COR-L47 (cell line): ENCODE measurements at regions not wholly inside any gene's neighbourhood (a gene's known extent, or its start where the extent isn't known, plus 50 kb on each side); places are given as distances from the start of the nearest gene placed in this dataset.
"Not testable (repeated sequence)": the region's sequence is repeated elsewhere in the genome, so short reads cannot be mapped to it uniquely, and the experiment has no call there.

Experiments
- DNase-seq: peaks from one replicate; lab custom pipeline; 2025; lab: John Stamatoyannopoulos, UW

GRCh38 chrX:65825226-65825625 is 157.8 kb downstream of the MSN start:
- DNase-seq = not testable (repeated sequence)

GRCh38 chrX:65821721-65822496 is 154.5 kb downstream of the MSN start:
- DNase-seq = no peak

GRCh38 chrX:65819983-65820382 is 152.5 kb downstream of the MSN start:
- DNase-seq = not testable (repeated sequence)

GRCh38 chrX:65813245-65813644 is 145.8 kb downstream of the MSN start:
- DNase-seq = no peak

- no peak for DNase-seq
These were observed 144.2 kb downstream of the MSN start for GRCh38 chrX:65811558-65812228.
